K562 (cell line): ENCODE measurements at regions not wholly inside any gene's neighbourhood (a gene's known extent, or its start where the extent isn't known, plus 50 kb on each side); places are given as distances from the start of the nearest gene placed in this dataset.

Experiments used
- ATAC-seq: fragments of 200-7000 bp; cut with Tn5 transposase; 3 replicates; pipeline ENCODE4 v1.9.1; 2020; ENCODE audit warnings: moderate library complexity
- BruUV-seq: library from RNA; stranded (reverse); fragments of 400-500 nt; replicated peaks from 2 replicates; lab custom pipeline; 2021; lab: Mats Ljungman, UMichigan
- CTCF ChIA-PET: fragments of 300-600 bp; formaldehyde crosslinking; extraction: SDS; loops from one replicate; lab custom pipeline; 2021; ENCODE audit warnings: low intra/inter-chr PET ratio; lab: Yijun Ruan, JAX
- POLR2A ChIA-PET: fragments of 300-600, 350-650 bp; sonication (Branson Sonifier 250); formaldehyde crosslinking; extraction: SDS; loops from one replicate; lab custom pipeline; 2021; ENCODE audit warnings: antibody characterized with exemption, inconsistent platforms; lab: Yijun Ruan, JAX
- DNase-seq, 4 experiments: peaks; one replicate each; pipeline versions ENCODE4 v3.0.0 to v3.0.0-alpha.2; 2011 to 2018; ENCODE audit warnings: low spot score in 3 of 4, mixed read lengths in 3 of 4; ENCODE audit errors: extremely low read depth in 1 of 4
- FAIRE-seq: peaks from 2 replicates; lab custom pipeline; 2011; peaks lifted over from hg19 to GRCh38; lab: Jason Lieb, UNC
- H2AFZ ChIP-seq: 2 replicates; pipeline ENCODE4 v1.6.0; 2011; ENCODE audit warnings: low read depth, low read length, control low read depth, inconsistent platforms
- H3K27ac ChIP-seq: fragments of 200-600 bp; 3 replicates; pipeline ENCODE4 v1.8.0; 2011; ENCODE audit warnings: low read depth, mild to moderate bottlenecking, control low read depth, inconsistent platforms, low read length, moderate library complexity, mixed read lengths; ENCODE audit errors: extremely low read depth
- H3K27me3 ChIP-seq, 2 experiments: fragments of 300-600 bp in 1 of 2; 2 replicates in 1 of 2; 3 replicates in 1 of 2; pipeline versions ENCODE4 v1.6.0 to v1.8.0; 2011; ENCODE audit warnings: inconsistent platforms in 2 of 2, low read length in 2 of 2, mild to moderate bottlenecking in 1 of 2, mixed read lengths in 1 of 2, moderate library complexity in 1 of 2; ENCODE audit not compliant: control insufficient read depth in 2 of 2, insufficient read depth in 2 of 2
- H3K36me3 ChIP-seq: fragments of 300-600 bp; 3 replicates; pipeline ENCODE4 v1.8.0; 2011; ENCODE audit warnings: mild to moderate bottlenecking, low read length, inconsistent platforms; ENCODE audit not compliant: control insufficient read depth, insufficient read depth
- H3K4me1 ChIP-seq, 2 experiments: fragments of 200-600 bp in 1 of 2; replicated peaks in 1 of 2; 2 replicates in 1 of 2; 3 replicates in 1 of 2; pipeline versions ENCODE4 v1.5.1 to v1.8.0; 2011; ENCODE audit warnings: inconsistent platforms in 2 of 2, low read length in 2 of 2, mild to moderate bottlenecking in 1 of 2, mixed read lengths in 1 of 2, moderate library complexity in 1 of 2; ENCODE audit not compliant: control insufficient read depth in 2 of 2, insufficient read depth in 2 of 2
- H3K4me2 ChIP-seq: 2 replicates; pipeline ENCODE4 v1.6.1; 2011; ENCODE audit warnings: low read length, control low read depth, inconsistent platforms, mixed read lengths; ENCODE audit not compliant: insufficient read depth
- H3K4me3 ChIP-seq: fragments of 200-600 bp; sonication (generic), shearing (Covaris generic); 2 replicates; pipeline ENCODE4 v1.5.1; 2016; ENCODE audit warnings: control low read depth, inconsistent platforms
- H3K79me2 ChIP-seq: fragments of 200-600 bp; 3 replicates; pipeline ENCODE4 v1.8.0; 2011; ENCODE audit warnings: low read length, inconsistent platforms; ENCODE audit not compliant: control insufficient read depth, insufficient read depth
- H3K9ac ChIP-seq, 2 experiments: 2 replicates each; pipeline versions ENCODE4 v1.6.0 to v1.6.1; 2011; ENCODE audit warnings: low read depth in 2 of 2, low read length in 2 of 2, control low read depth in 1 of 2, inconsistent platforms in 1 of 2, mild to moderate bottlenecking in 1 of 2, mixed read lengths in 1 of 2; ENCODE audit not compliant: insufficient read depth in 1 of 2
- H3K9me1 ChIP-seq: one replicate; pipeline ENCODE4 v1.6.0; 2011; ENCODE audit warnings: inconsistent platforms, mild to moderate bottlenecking, low read length, moderate library complexity; ENCODE audit not compliant: control insufficient read depth, insufficient read depth
- H3K9me3 ChIP-seq: replicated peaks from 2 replicates; pipeline ENCODE4 v1.5.1; 2011; ENCODE audit warnings: low read depth, low read length, inconsistent platforms; ENCODE audit not compliant: control insufficient read depth, insufficient read depth
- H4K20me1 ChIP-seq: replicated peaks from 2 replicates; pipeline ENCODE4 v1.6.1; 2011; ENCODE audit warnings: low read length, inconsistent platforms, mixed read lengths; ENCODE audit not compliant: control insufficient read depth, insufficient read depth
- ATF1 ChIP-seq, 2 experiments: fragments of 450-650 bp in 1 of 2; IDR thresholded peaks; 2 replicates each; pipeline ENCODE4 v1.6.1; 2016; ENCODE audit warnings: missing compliant biosample characterization in 1 of 2, missing genetic modification characterization in 1 of 2
- CBX3 ChIP-seq, 2 experiments: IDR thresholded peaks; 1 replicate in 1 of 2; 2 replicates in 1 of 2; pipeline ENCODE4 v1.6.1; 2012; ENCODE audit warnings: inconsistent platforms in 2 of 2, low read length in 2 of 2, borderline replicate concordance in 1 of 2, control low read depth in 1 of 2
- E4F1 ChIP-seq: fragments of 250-450 bp; sonication (Bioruptor Pico); IDR thresholded peaks from 2 replicates; pipeline ENCODE4 v1.5.0; 2021; ENCODE audit warnings: mild to moderate bottlenecking, borderline replicate concordance
- GATAD2B ChIP-seq: fragments of 450-650 bp; IDR thresholded peaks from 2 replicates; pipeline ENCODE4 v1.6.1; 2017; ENCODE audit warnings: mild to moderate bottlenecking, borderline replicate concordance
- GTF2A2 ChIP-seq: IDR thresholded peaks from 2 replicates; pipeline ENCODE4 v1.6.1; 2016; ENCODE audit warnings: mild to moderate bottlenecking, missing genetic modification characterization, missing compliant biosample characterization
- HOXB6 ChIP-seq: fragments of 250-450 bp; sonication (Bioruptor Pico); IDR thresholded peaks from 2 replicates; pipeline ENCODE4 v1.5.1; 2022; ENCODE audit warnings: mild to moderate bottlenecking, borderline replicate concordance
- ILF3 ChIP-seq: fragments of 450-650 bp; IDR thresholded peaks from 2 replicates; pipeline ENCODE4 v1.6.1; 2018; ENCODE audit warnings: antibody characterized with exemption, mild to moderate bottlenecking, moderate library complexity, borderline replicate concordance
- VEZF1 ChIP-seq: fragments of 200-800 bp; sonication (Bioruptor generic); IDR thresholded peaks from 2 replicates; pipeline ENCODE4 v1.6.1; 2017; ENCODE audit warnings: missing genetic modification characterization, missing compliant biosample characterization
- WGBS: fragments of 100-300 bp; shearing (Covaris generic); methylation state at CpG from one replicate; pipeline ENCODE4 v1.1.6; 2016; ENCODE audit warnings: low coverage, mixed read lengths; ENCODE audit not compliant: insufficient coverage; ENCODE audit errors: missing lambda C conversion rate; 5-methylcytosine and 5-hydroxymethylcytosine counted together
- in situ Hi-C: fragments of 300-500 bp; cut with MboI; formaldehyde crosslinking; loops from 4 replicates; pipeline ENCODE4 v1.15.0; 2018; ENCODE audit warnings: inconsistent platforms, mixed read lengths
- intact Hi-C: fragments of 100-400 bp; cut with micrococcal nuclease; formaldehyde crosslinking; loops from 2 replicates; pipeline ENCODE4 v1.14.2; 2022

GRCh38 chr3:86869566-86869965 is 121.4 kb downstream of the VGLL3 start:
- no peak overlapping the region for H3K9ac ChIP-seq
- no peak for ATAC-seq
- H2AFZ ChIP-seq: no peak overlapping the region
- H4K20me1 ChIP-seq: no peaks in the 10 kb centered on the region
- H3K4me2 ChIP-seq: no peak overlapping the region
- H3K9me1 ChIP-seq: no peaks in the 10 kb centered on the region
- intact Hi-C loops: no loop called here
- H3K4me3 ChIP-seq: no peak overlapping the region
- H3K36me3 ChIP-seq: no peaks in the 10 kb centered on the region
- H3K4me1 ChIP-seq: no peaks in the 10 kb centered on the region
- BruUV-seq: no TSS peak
- 0% methylated on average over 4 of the region's 4 CpGs for WGBS
- no peaks in the 10 kb centered on the region for H3K79me2 ChIP-seq
- H3K9me3 ChIP-seq: no peaks in the 10 kb centered on the region
- no peak for TF ChIP-seq GTF2A2
- no peak for TF ChIP-seq HOXB6 (CRISPR knock-in tag)
- no peak for TF ChIP-seq E4F1 (CRISPR knock-in tag)
- TF ChIP-seq ILF3: no peak
- no peak for TF ChIP-seq GATAD2B
- no peak for TF ChIP-seq ATF1 (CRISPR knock-in tag; IDR thresholded peaks at IDR 0.05)
- TF ChIP-seq ATF1 (tag; IDR thresholded peaks at IDR 0.05): no peak
- TF ChIP-seq VEZF1 (CRISPR knock-in tag): no peak
- no peak for TF ChIP-seq CBX3 (IDR thresholded peaks at IDR 0.05; ENCODE audit: borderline replicate concordance in 1 of 2, low read length in 2 of 2)
- TF ChIP-seq, all 486 proteins: peak for 0
- Histone ChIP-seq H3K27ac (no peak overlapping the region), H3K27me3 (no peaks in the 10 kb centered on the region)
- FAIRE-seq (no peak), DNase-seq (no peak)
- CTCF ChIA-PET: interaction anchor here (0.5 kb wide), 1 partner anchor 9 kb away, joined by 3 read pairs; no protein-coding TSS in a partner anchor
- in situ Hi-C loops: no loop called here
- POLR2A ChIA-PET: no interaction called here
